HepG2 (cell line): ENCODE measurements at regions not wholly inside any gene's neighbourhood (a gene's known extent, or its start where the extent isn't known, plus 50 kb on each side); places are given as distances from the start of the nearest gene placed in this dataset.

Experiments used
- ADNP ChIP-seq: sonication (generic); formaldehyde crosslinking; IDR thresholded peaks from 2 replicates; pipeline ENCODE4 v1.4.0; 2020; ENCODE audit warnings: missing genetic modification reagents
- ELF3 ChIP-seq: IDR thresholded peaks from 2 replicates; pipeline ENCODE4 v1.6.1; 2016; ENCODE audit warnings: missing genetic modification reagents, missing compliant biosample characterization
- HNF4A ChIP-seq: sonication (generic); formaldehyde crosslinking; IDR thresholded peaks from 2 replicates; pipeline ENCODE4 v1.4.0; 2020; ENCODE audit warnings: missing genetic modification reagents

DNA sequence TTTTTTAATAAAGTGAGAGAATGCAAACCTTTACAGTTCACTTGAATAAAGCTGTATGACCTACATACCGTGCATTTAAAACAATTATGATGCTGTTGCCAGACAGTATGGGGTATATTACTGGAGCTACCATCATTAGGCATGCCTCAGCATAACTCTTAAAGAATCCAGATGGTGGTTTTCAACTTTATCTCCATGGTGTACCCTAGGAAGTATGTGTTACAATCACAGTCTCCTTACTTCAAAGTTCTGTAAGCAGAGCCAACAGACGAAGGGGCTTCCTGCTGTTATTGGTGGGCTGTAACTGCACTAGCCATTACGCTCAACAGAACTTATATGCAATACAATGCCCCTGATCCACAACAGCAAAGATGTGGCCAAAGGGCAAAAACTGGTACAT, 803.3 kb downstream of the DTWD2 start:
- TF ChIP-seq HNF4A (CRISPR knock-in tag), result no peak
- TF ChIP-seq ELF3 (CRISPR knock-in tag), result no peak
- TF ChIP-seq ADNP (CRISPR knock-in tag), result no peak
